Keratinocyte (primary cell): ENCODE measurements at regions not wholly inside any gene's neighbourhood (a gene's known extent, or its start where the extent isn't known, plus 50 kb on each side); places are given as distances from the start of the nearest gene placed in this dataset.

Experiments
- DNase-seq: peaks from one replicate; pipeline ENCODE4 v3.0.0-alpha.2; 2011; ENCODE audit warnings: low read depth, missing footprints, low spot score
- FAIRE-seq: peaks from 2 replicates; lab custom pipeline; 2011; peaks lifted over from hg19 to GRCh38; lab: Jason Lieb, UNC
- H2AFZ ChIP-seq: 2 replicates; pipeline ENCODE4 v1.6.0; 2012; ENCODE audit warnings: low read length, control low read depth, inconsistent platforms; ENCODE audit not compliant: control insufficient read depth
- H3K27ac ChIP-seq: 2 replicates; pipeline ENCODE4 v1.5.1; 2011; ENCODE audit warnings: low read length; ENCODE audit not compliant: control insufficient read depth, insufficient read depth
- H3K27me3 ChIP-seq: 3 replicates; pipeline ENCODE4 v1.6.0; 2011; ENCODE audit warnings: low read length; ENCODE audit not compliant: control insufficient read depth, insufficient read depth; ENCODE audit errors: extremely low read depth
- H3K36me3 ChIP-seq, 2 experiments: 2 replicates in 1 of 2; 3 replicates in 1 of 2; pipeline ENCODE4 v1.5.1; 2011; ENCODE audit warnings: low read length in 2 of 2, mild to moderate bottlenecking in 1 of 2; ENCODE audit not compliant: control insufficient read depth in 2 of 2, insufficient read depth in 2 of 2; ENCODE audit errors: extremely low read depth in 1 of 2
- H3K4me1 ChIP-seq: 3 replicates; pipeline ENCODE4 v1.5.1; 2011; ENCODE audit warnings: low read length; ENCODE audit not compliant: control insufficient read depth, insufficient read depth; ENCODE audit errors: extremely low read depth
- H3K4me2 ChIP-seq: 3 replicates; pipeline ENCODE4 v1.6.0; 2011; ENCODE audit warnings: low read depth, low read length; ENCODE audit not compliant: control insufficient read depth, insufficient read depth; ENCODE audit errors: extremely low read depth
- H3K4me3 ChIP-seq, 3 experiments: fragments of 200-600 bp in 1 of 3; sonication (generic) in 1 of 3; 2 replicates in 2 of 3; 3 replicates in 1 of 3; pipeline ENCODE4 v1.5.1; 2011 to 2016; ENCODE audit warnings: low read length in 3 of 3, mild to moderate bottlenecking in 3 of 3, control low read depth in 2 of 3, inconsistent platforms in 1 of 3, low read depth in 1 of 3, mixed read lengths in 1 of 3, mixed run types in 1 of 3, moderate library complexity in 1 of 3; ENCODE audit not compliant: control insufficient read depth in 2 of 3, insufficient read depth in 2 of 3; ENCODE audit errors: extremely low read depth in 1 of 3
- H3K79me2 ChIP-seq: 2 replicates; pipeline ENCODE4 v1.6.0; 2012; ENCODE audit warnings: low read length; ENCODE audit not compliant: control insufficient read depth, insufficient read depth
- H3K9ac ChIP-seq: 3 replicates; pipeline ENCODE4 v1.6.0; 2011; ENCODE audit warnings: low read length; ENCODE audit not compliant: control insufficient read depth, insufficient read depth; ENCODE audit errors: extremely low read depth
- H3K9me1 ChIP-seq: 3 replicates; pipeline ENCODE4 v1.6.0; 2011; ENCODE audit warnings: low read length; ENCODE audit not compliant: control insufficient read depth, insufficient read depth; ENCODE audit errors: extremely low read depth
- H3K9me3 ChIP-seq: 2 replicates; pipeline ENCODE4 v1.5.1; 2012; ENCODE audit warnings: low read depth, low read length; ENCODE audit not compliant: control insufficient read depth
- H4K20me1 ChIP-seq: 3 replicates; pipeline ENCODE4 v1.6.0; 2011; ENCODE audit warnings: low read length; ENCODE audit not compliant: control insufficient read depth, insufficient read depth; ENCODE audit errors: extremely low read depth
- EZH2 ChIP-seq: IDR thresholded peaks from one replicate; pipeline ENCODE4 v1.6.1; 2012; ENCODE audit warnings: inconsistent platforms, mild to moderate bottlenecking, low read length, moderate library complexity
- dilution Hi-C: fragments of 300-500 bp; cut with MboI; formaldehyde crosslinking; loops from one replicate; pipeline ENCODE4 v1.7.0; 2020; ENCODE audit warnings: low sequenced_read_pairs; ENCODE audit not compliant: extremely low pct_ligation_motif_present
- TF ChIP-seq, protein P1 (sequence below), 3 experiments: IDR thresholded peaks in 1 of 3; conservative IDR thresholded peaks in 1 of 3; optimal IDR thresholded peaks in 1 of 3; 2 replicates in 2 of 3; 3 replicates in 1 of 3; pipeline versions ENCODE3 to v1.5.1; 2011; ENCODE audit warnings: low read length in 3 of 3, mild to moderate bottlenecking in 3 of 3, moderate library complexity in 2 of 3, control low read depth in 1 of 3, inconsistent platforms in 1 of 3; ENCODE audit not compliant: insufficient read depth in 2 of 3; ENCODE audit errors: extremely low read depth in 1 of 3

DNA sequence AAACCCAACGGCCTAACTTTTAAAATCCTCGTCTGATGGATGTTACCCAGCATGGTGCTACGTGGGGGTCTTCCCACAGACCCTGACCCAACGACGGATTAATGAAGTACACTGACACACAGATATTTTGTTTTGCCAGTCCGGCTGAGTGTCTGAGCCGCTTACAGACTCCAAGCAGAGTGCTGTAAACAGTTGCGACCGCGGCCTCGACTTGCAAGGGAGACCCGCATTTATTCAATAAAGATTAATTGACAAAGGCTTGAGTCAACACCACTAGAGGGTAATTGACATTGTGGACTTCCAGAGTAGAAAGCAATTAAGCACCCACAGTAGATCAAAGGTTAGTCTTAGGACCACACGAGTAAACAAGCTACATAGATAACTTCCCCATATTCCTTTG is 1042.4 kb downstream of the AACS start:
- no peak overlapping the region for H3K4me3 ChIP-seq
- no peaks in the 10 kb centered on the region for H4K20me1 ChIP-seq
- H3K27ac ChIP-seq: no peak overlapping the region
- FAIRE-seq: no peak
- no peak overlapping the region for H3K4me2 ChIP-seq
- H3K9me3 ChIP-seq: no peaks in the 10 kb centered on the region
- dilution Hi-C loops: no loop called here
- no peak overlapping the region for H3K9ac ChIP-seq
- TF ChIP-seq, protein P1, sequence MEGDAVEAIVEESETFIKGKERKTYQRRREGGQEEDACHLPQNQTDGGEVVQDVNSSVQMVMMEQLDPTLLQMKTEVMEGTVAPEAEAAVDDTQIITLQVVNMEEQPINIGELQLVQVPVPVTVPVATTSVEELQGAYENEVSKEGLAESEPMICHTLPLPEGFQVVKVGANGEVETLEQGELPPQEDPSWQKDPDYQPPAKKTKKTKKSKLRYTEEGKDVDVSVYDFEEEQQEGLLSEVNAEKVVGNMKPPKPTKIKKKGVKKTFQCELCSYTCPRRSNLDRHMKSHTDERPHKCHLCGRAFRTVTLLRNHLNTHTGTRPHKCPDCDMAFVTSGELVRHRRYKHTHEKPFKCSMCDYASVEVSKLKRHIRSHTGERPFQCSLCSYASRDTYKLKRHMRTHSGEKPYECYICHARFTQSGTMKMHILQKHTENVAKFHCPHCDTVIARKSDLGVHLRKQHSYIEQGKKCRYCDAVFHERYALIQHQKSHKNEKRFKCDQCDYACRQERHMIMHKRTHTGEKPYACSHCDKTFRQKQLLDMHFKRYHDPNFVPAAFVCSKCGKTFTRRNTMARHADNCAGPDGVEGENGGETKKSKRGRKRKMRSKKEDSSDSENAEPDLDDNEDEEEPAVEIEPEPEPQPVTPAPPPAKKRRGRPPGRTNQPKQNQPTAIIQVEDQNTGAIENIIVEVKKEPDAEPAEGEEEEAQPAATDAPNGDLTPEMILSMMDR (optimal IDR thresholded peaks at IDR 0.05 in 1 of 3, IDR thresholded peaks at IDR 0.05 in 1 of 3, conservative IDR thresholded peaks at IDR 0.05 in 1 of 3; ENCODE audit: extremely low read depth in 1 of 3, insufficient read depth in 2 of 3, low read length in 3 of 3): no peak
- TF ChIP-seq EZH2: no peak
- no peaks in the 10 kb centered on the region for H3K9me1 ChIP-seq
- H3K79me2 ChIP-seq: no peaks in the 10 kb centered on the region
- no peak for DNase-seq
- no peaks in the 10 kb centered on the region for H3K36me3 ChIP-seq
- H3K27me3 ChIP-seq: no peaks in the 10 kb centered on the region
- no peaks in the 10 kb centered on the region for H3K4me1 ChIP-seq
- H2AFZ ChIP-seq: no peak overlapping the region

DNA sequence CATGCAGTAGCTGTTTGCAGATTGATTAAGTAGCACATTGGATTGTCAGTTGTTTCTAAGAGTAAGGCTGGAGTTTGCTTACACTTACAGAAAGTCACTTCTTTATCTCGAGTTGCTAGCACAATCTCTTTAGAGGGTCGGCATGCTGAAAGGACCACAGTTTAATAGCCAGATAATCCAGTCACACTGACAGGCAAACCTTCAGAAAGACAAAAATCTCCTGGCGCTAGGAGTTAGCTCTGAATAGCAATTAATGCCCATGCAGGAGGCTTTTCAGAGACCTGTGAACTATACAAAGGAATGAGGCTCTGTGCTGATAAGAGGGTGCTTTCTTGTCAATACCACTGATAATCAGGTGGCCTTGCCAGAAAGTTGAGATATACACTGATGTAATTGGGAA is 1043.0 kb downstream of the AACS start:
- Histone ChIP-seq H3K9me1 (no peaks in the 10 kb centered on the region), H3K27ac (no peak overlapping the region), H2AFZ (no peak overlapping the region), H3K27me3 (no peaks in the 10 kb centered on the region), H3K4me2 (no peak overlapping the region), H3K9me3 (no peaks in the 10 kb centered on the region), H3K4me1 (no peaks in the 10 kb centered on the region), H3K79me2 (no peaks in the 10 kb centered on the region), H3K36me3 (no peaks in the 10 kb centered on the region), H3K9ac (no peak overlapping the region), H3K4me3 (no peak overlapping the region), H4K20me1 (no peaks in the 10 kb centered on the region)
- FAIRE-seq (no peak), DNase-seq (no peak)
- no peak for TF ChIP-seq EZH2
- TF ChIP-seq, protein P1 (optimal IDR thresholded peaks at IDR 0.05 in 1 of 3, IDR thresholded peaks at IDR 0.05 in 1 of 3, conservative IDR thresholded peaks at IDR 0.05 in 1 of 3; ENCODE audit: extremely low read depth in 1 of 3, insufficient read depth in 2 of 3, low read length in 3 of 3): no peak
- dilution Hi-C loops: no loop called here
